HG02852 (cell line): ENCODE measurements at regions not wholly inside any gene's neighbourhood (a gene's known extent, or its start where the extent isn't known, plus 50 kb on each side); places are given as distances from the start of the nearest gene placed in this dataset.

Experiments
- ATAC-seq: cut with Tn5 transposase; IDR thresholded peaks from one replicate; pipeline ENCODE4 v1.9.1; 2021; ENCODE audit warnings: mild to moderate bottlenecking, moderate library complexity; ENCODE audit not compliant: unreplicated experiment

DNA sequence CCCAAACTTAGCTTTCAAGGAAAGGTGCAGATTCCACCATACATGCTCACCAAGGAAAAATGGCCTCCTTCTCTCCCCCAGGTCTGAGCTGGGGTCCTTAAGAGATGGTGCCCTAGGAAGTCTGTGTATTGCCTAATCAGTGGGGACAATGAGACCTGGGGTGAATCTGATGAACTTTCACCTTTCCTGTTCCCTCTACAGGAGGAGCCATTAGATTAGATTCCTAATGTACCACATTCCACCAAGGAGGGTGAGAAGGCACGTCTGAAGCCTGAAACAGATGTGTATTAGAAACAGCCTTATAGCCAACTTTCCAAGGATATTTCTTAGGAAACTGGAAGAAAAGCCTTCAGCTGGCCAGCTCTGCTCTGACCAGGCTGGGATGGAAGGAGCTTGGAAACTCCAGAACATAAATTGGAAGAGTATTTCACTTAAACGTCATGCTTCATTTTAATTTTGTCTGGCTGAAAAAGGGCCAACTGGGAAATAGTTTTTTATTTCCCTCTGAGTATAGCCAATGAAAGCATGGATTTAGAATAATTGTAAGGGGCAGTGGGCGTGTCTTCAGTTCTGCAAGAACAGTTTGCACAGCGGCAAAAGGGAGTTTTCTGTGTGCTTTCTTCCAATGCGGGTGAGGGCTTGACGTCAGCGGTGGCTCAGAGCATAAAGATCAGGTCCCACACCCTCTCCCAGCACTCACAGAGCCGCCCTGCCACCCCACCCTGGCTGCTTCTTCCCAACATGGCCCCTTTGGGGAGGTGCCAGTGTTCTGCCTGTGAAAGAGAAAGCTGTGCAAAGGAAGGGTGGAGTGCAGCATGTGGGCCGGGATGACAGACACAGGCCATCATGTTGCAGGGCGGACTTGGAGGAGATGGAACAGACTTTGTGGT lies 210.9 kb downstream of the ESM1 start:
- ATAC-seq = no peak

- no peak for ATAC-seq
Measured at GRCh38 chr5:54772684-54773083, 212.7 kb downstream of the ESM1 start.

- ATAC-seq = no peak
Measured at GRCh38 chr5:54772231-54772630, 213.2 kb downstream of the ESM1 start.

GRCh38 chr5:54769746-54770145 lies 215.6 kb downstream of the ESM1 start:
- ATAC-seq = no peak

DNA sequence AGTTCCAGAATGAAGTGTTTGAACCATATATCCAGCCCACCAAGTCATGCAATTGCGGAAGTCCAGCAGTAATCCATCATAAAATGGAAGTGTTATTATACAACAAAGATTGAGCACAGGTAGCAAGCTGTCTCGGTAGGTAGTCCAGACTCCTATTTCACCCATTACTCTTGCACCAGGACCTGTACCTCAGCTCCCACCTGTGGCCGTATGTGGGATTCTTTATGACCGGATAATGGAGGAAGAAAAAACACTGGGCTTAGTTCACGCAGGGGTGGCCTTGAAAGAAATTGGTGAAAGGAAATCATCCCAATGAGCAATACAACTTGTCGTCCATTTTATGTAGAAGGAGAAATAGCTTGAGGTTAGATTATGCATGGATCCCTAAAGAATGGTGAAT lies 216.3 kb downstream of the ESM1 start:
- no peak for ATAC-seq

DNA sequence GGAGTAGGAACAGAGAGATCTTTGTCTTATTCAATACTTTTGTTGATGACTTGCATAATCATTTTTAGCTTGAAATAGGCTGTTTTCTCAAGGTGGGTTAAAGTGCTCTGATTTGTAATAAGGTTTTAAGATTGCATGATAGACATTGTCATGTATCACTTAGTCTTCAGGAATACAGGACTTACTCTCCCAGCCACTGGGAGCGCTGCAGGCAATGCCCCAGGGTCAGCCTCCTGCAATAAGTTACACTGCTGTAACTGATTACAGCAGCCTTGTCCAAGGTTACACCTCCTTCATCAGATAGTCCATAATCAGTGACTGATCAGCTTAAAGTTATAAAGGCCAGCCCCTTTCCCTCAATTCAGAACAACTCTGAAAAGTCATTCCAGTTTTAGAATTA lies 218.6 kb downstream of the ESM1 start:
- no peak for ATAC-seq

- ATAC-seq = no peak
Measured at GRCh38 chr5:54765165-54766028, 220.0 kb downstream of the ESM1 start.

GRCh38 chr5:54764102-54765090 lies 221.0 kb downstream of the ESM1 start:
- no peak for ATAC-seq

DNA sequence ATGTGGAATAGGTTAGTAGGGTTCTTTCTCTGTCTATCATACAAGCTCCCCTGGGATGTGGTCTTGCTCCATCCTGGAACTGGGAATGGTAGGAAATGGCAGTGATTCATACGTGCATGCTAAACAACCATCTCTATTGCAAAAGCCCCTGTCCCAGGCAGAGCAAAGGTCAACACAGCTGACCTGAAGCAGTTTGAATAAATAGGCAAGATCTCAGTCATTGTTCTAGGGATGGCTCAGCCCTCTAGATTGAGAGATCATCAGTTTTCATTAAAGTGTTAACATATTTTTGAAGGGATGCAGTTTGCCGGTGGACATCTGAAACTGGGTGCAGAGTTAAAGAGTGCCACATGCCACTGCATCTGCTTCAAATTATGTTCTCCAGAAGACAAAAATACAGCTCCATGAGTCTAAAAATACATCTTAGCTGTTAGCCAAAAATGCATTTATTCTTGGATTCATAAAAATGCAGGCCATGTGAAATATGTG lies 224.1 kb downstream of the ESM1 start:
- no peak for ATAC-seq

- ATAC-seq = no peak
Measured at GRCh38 chr5:54760182-54760935, 225.0 kb downstream of the ESM1 start.

DNA sequence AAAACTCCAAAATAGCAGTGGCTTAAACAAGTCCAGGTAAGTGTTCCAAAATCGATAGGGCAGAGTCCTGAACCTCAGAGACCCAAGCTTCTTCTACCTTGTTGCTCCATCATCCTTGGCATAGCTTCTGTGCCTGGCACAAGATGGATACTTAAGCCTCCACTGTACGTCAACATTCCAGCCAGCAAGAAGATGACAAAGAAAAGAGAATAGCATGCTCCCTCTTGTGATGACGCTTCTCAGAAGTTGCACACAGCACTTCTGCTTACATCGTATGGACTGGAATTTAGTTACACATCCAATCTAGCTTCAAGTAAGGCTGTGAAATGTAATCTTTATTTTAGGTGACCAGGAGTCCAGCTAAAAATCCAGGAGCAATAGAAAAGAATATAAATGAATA lies 227.4 kb downstream of the ESM1 start:
- ATAC-seq = no peak

GRCh38 chr5:54757541-54757940 lies 227.9 kb downstream of the ESM1 start:
- ATAC-seq = no peak

GRCh38 chr5:54756796-54757402 lies 228.5 kb downstream of the ESM1 start:
- no peak for ATAC-seq

DNA sequence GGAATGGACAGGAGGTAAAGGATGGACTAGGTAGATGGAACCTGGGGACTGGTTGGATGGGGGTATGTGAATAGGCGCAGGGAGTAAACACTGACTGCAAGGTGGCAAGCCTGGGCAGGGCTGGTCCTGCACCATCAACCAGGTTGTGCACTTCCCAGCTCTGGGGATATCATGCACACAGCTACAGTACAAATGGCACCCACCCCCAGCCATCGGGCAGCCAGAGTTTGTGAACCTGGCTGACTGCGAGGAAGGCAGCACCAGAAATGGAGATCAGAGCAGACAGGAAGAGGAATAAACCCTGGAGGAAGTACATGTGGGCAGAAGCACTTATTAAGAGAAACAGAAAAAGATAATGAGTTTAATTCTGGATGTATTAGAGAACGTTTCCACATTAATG lies 229.1 kb downstream of the ESM1 start:
- ATAC-seq = no peak

DNA sequence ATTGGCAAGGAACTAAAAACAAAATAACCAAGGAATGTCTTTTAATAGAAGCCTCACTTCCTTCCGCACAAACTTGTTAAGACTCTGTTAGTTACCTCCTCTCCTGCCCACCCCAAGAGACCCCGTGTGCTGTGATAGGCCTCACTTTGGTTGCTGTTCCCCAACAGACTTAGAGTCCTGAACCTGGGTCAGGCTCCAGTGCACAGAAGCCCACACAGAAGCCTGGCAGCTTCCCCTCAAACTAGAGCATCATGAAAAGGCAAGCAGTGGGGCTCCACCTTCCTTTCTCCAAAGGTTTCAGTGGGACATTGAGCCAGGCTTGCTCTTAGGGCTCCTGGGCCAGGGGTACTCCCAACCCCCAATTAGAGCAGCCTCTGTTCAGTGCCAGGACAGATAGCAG lies 230.5 kb downstream of the ESM1 start:
- no peak for ATAC-seq

GRCh38 chr5:54754420-54754819 lies 231.0 kb downstream of the ESM1 start:
- ATAC-seq = no peak

GRCh38 chr5:54753753-54754152 lies 231.6 kb downstream of the ESM1 start:
- ATAC-seq = no peak

DNA sequence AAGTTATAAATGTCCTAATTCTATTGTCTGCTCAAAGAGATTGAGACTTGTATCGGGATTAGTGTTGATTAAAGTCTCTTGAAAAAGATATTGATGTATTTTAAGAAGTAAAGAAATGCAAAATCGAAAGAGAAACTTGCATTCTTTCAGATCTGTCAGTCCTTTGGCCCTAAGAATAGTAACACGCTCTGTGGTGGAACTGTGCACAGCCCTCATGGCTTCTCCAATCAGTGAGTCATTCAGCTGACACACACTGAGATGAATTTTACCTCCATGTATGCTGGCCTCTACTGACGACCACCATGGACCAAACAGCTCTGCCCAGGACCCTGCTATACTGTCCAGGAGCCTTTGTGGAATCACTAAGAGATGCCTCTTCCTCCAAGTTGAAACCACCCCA lies 232.4 kb downstream of the ESM1 start:
- ATAC-seq = peak; percentile 98

- ATAC-seq = no peak
Measured at GRCh38 chr5:54748527-54748926, 231.0 kb downstream of the SNX18 start.
